ENCODE measurements at regions not wholly inside any gene's neighbourhood (a gene's known extent, or its start where the extent isn't known, plus 50 kb on each side); places are given as distances from the start of the nearest gene placed in this dataset.
"Not testable (repeated sequence)": the region's sequence is repeated elsewhere in the genome, so short reads cannot be mapped to it uniquely, and the experiment has no call there.

GRCh38 chr3:27779176-27779575 is 57.1 kb upstream of the EOMES start:
- intact Hi-C loops (cut with micrococcal nuclease) = loop anchor here (5.0 kb wide), 1 partner anchor 687 kb away; no protein-coding TSS in a partner anchor

GRCh38 chr3:27789420-27789819 is 67.3 kb upstream of the EOMES start:
- intact Hi-C loops (cut with micrococcal nuclease) = no loop called here

GRCh38 chr3:27791956-27792355 is 69.8 kb upstream of the EOMES start:
- intact Hi-C loops (cut with micrococcal nuclease) = no loop called here

GRCh38 chr3:27792869-27793268 is 70.7 kb upstream of the EOMES start:
- intact Hi-C loops (cut with micrococcal nuclease) = no loop called here

GRCh38 chr3:27794211-27794610 is 72.1 kb upstream of the EOMES start:
- intact Hi-C loops (cut with micrococcal nuclease) = no loop called here

GRCh38 chr3:27796365-27796875 is 74.3 kb upstream of the EOMES start:
- intact Hi-C loops (cut with micrococcal nuclease) = no loop called here

- intact Hi-C loops (cut with micrococcal nuclease) = no loop called here
These were observed 75.7 kb upstream of the EOMES start for GRCh38 chr3:27797773-27798172.

GRCh38 chr3:27800261-27800660 is 78.1 kb upstream of the EOMES start:
- intact Hi-C loops (cut with micrococcal nuclease) = no loop called here

GRCh38 chr3:27802425-27802824 is 80.3 kb upstream of the EOMES start:
- intact Hi-C loops (cut with micrococcal nuclease) = no loop called here

GRCh38 chr3:27802849-27803248 is 80.7 kb upstream of the EOMES start:
- intact Hi-C loops (cut with micrococcal nuclease) = no loop called here

GRCh38 chr3:27805282-27805681 is 83.2 kb upstream of the EOMES start:
- intact Hi-C loops (cut with micrococcal nuclease) = no loop called here

- intact Hi-C loops (cut with micrococcal nuclease) = no loop called here
These were observed 91.1 kb upstream of the EOMES start for GRCh38 chr3:27813255-27813654.

- intact Hi-C loops (cut with micrococcal nuclease) = not testable (repeated sequence)
These were observed 99.5 kb upstream of the EOMES start for GRCh38 chr3:27821609-27822008.

GRCh38 chr3:27824312-27825200 is 102.4 kb upstream of the EOMES start:
- intact Hi-C loops (cut with micrococcal nuclease) = no loop called here

GRCh38 chr3:27826448-27826847 is 104.3 kb upstream of the EOMES start:
- intact Hi-C loops (cut with micrococcal nuclease) = no loop called here

GRCh38 chr3:27827041-27827440 is 104.9 kb upstream of the EOMES start:
- intact Hi-C loops (cut with micrococcal nuclease) = no loop called here

GRCh38 chr3:27840807-27841594 is 118.9 kb upstream of the EOMES start:
- intact Hi-C loops (cut with micrococcal nuclease) = no loop called here

GRCh38 chr3:27844052-27844675 is 122.0 kb upstream of the EOMES start:
- intact Hi-C loops (cut with micrococcal nuclease) = no loop called here

- intact Hi-C loops (cut with micrococcal nuclease) = no loop called here
These were observed 125.6 kb upstream of the EOMES start for GRCh38 chr3:27847697-27848096.

GRCh38 chr3:27848826-27849225 is 126.7 kb upstream of the EOMES start:
- intact Hi-C loops (cut with micrococcal nuclease) = no loop called here

GRCh38 chr3:27859821-27860220 is 137.7 kb upstream of the EOMES start:
- intact Hi-C loops (cut with micrococcal nuclease) = loop anchor here (2.0 kb wide), 3 partner anchors 41 to 137 kb away; partner anchors contain the start of gene EOMES
